ENCODE measurements at regions not wholly inside any gene's neighbourhood (a gene's known extent, or its start where the extent isn't known, plus 50 kb on each side); places are given as distances from the start of the nearest gene placed in this dataset.

DNA sequence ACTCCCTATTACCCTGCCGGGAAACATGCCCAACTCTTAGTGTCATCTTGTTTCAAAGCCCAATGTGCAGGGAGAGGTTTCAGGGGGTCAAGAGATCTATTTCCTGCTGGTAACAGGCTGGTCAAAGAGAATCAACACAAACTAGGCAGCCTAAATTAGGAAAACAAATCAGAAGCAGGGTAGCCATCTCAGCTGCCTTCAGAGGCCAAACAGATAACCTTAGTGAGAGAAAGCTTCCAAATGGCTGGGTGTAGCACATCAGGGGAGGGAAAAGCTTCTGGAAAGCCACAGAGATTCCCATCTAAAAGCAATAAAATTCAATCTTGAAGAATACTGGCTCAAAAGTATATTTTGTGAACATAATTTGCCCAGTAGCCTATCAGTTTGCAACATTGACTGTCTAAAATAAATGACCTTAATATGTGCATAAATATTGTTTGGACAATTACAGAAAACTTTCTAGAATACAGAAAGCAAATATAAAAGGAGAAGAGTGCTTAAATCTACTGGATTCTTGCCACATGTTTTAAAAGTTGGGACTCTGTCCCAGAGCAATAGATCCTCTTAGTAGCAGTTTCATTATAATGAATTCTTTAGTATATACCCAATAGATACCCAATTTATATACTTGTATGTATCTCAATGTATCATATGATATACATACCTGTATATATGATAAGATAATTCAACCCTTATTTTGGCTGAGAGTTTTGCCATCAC lies 371.9 kb upstream of the RARB start:
- no peak for DNase-seq

DNA sequence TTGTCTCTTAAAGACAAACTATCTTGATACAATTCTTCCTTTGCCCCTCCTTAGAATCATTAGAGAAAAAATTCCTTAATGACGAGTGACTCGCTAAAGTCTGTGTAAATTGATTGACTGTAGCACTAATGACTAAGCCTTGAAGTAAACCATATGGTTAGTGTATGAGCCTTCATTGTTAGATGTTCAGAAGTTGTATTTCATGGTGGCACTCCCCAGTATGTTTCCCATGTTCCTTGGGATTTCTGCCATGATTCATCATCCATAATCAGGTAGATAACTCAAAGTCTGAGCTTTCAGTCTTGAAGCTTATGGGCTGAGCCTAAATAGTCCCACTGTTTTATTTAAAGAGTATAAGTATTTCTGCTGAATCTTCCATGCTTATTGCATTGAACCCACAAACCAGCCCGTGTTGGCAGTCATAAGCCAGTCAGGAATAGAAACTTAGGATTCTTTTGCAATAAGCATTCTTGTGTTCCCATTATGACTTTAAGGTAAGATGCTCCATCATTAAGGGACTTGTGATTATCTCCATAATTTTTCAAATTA lies 371.2 kb upstream of the RARB start:
- no peak for DNase-seq

DNA sequence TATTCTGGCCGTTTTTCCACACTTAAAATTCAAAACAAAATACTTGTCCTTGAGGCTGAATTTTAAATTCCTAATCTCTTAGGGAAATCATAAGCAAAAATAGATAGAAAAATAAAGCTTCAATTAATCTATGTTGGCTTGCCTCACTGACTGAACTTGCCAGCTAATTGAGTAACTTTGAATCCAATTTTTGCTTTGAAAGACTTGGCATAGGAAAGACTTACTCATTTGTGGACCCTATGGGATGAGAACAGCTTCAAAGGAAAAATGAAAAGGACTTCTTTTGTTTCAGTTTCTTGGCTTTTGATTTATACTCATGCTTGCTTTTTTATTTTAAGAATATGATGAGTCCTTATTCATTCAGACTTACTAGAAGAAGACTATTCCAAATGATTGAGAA lies 370.7 kb upstream of the RARB start:
- no peak for DNase-seq

DNA sequence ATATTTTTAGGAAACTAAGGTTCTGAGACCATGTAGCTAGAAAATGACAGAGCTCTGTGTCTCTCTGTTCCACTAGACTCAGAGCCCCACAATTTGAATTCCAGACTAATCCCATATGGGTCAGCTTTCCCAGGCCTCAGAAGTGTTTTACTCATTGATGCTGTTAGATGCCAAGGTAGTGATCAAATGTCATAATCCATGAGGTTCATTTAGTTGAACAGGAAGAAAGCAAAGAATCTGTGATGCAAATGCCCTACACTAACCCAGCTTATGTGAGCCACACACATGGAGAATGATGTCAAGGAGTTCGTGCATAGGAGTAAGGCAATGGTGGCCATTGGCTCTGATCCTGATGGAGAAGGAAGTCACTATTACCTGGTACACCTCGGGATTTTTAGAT lies 363.4 kb upstream of the RARB start:
- DNase-seq: no peak

DNA sequence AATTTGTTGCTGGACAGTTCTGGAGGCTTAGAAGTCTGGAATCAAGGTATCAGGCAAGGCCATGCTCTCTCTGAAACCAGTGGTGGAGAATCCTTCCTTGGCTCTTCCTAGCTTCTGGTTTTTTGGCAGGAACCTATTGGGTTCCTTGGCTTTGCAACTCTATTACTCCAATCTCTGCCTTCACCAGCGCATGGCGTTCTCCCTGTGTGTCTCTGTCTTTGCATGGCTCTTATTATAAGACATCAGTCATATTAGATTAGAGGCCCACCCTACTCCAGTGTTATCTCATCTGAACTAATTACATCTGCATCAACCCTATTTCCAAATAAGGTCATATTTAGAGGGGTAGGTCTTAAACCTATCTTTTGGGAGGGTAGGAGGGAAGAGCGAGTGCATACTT lies 358.1 kb upstream of the RARB start:
- no peak for DNase-seq

DNA sequence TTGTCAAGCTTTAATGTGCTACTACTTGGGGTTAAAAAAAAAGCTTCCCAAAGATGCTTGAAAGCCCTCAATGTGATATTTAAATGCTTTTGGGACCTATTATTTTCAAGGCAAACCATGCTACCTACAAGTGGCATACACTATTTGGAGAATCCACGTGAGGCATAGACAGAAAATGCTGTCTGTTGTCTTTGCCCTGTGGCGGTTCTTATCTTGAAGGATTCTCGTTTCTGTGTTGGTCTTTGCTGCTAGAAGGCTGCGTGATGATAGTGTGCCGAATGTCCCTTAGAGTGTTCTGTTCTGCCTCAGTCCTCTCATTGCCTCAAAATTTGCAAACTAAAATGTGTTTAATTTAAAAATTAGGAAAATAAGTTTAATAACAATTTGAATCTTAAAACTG lies 356.2 kb upstream of the RARB start:
- DNase-seq: no peak

DNA sequence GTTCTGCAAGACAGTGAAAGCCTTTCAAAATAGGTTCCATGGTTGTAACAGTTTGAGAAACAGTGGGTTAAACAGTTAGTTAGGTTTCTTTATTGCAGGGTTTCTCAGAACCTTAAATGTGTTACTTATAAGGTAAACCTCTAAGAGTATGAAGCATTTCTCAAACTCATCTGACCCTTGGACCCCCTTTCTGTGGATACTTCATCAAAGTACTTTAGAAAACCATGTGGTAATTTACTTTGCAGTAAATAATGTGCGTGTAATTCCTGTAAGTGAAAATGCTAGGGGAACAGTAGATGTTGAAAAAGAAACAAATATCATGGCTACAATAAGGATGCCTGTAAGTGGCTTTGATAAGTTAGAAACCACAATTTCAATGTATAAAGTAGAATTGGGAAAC lies 354.6 kb upstream of the RARB start:
- DNase-seq: no peak

DNA sequence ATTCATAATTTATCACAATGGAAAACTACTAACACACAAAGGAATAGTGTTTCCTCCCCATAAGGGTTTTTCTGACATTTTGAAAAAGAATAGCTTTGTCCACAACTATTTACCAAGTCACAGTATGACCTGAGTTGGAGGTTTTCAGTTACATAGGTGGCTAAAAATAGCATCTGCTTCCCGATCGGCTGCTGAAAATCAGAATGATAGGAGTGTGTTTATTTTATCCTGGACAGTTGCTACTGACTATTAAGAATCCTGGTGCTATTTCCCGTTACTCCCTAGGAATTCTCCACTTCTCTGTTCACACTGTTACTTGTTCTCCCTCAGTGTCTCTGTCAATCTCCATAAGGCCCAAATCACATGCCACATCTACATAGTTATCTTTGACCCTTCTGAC lies 353.9 kb upstream of the RARB start:
- DNase-seq: no peak

DNA sequence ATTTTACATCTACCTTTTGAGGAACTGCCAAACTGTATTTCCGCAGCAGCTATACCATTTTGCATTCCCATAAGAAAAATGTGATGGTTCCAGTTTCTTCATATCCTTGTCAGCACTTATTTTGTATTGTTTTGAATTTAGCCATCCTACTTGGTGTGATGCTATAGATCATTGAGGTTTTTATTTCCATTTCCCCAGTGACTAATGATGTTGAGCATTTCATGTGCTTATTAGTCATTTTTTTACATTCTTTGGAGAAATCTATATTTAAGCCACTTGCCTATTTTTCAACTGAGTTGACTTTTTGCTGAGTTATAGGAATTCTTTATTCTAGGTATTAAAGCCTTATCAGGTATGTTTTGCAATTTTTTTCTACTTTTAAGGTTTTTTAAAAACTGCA lies 347.6 kb upstream of the RARB start:
- DNase-seq: no peak

DNA sequence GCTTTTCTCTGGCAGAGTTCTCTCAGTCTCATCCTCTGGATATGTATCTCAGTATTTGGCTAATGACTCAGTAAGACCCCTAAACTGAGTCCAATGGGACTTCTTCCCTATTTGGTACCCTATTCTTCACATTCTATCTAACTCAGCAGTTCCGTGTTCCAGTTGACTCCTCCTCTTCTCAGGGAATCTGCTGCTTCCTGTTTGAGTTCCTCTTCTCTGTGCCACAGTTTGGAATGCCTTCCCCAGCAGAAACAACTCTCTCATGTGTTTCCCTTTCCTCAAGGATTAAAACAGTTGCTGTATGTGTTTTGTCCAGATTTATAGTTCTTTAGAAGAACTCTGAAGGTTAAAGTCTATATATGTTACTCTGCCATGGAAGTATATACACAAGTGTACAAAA lies 344.0 kb upstream of the RARB start:
- DNase-seq: no peak

DNA sequence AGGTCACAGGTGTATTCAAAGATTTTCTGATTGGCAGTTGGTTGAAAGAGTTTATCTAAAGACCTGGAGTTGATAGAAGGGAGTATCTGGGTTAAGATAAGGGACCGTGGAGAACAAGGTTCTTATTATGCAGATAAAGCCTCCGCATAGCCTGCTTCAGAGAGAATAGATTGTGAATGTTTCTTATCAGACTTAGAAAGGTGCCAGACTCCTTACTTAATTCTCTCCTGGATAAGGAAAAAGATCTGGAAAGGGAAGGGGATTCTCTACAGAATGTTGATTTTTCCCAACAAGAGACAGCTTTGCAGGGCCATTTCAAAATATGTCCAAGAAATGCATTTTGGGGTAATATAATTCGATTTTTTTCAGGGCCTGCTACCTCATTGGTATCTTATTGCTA lies 341.3 kb upstream of the RARB start:
- DNase-seq: no peak

DNA sequence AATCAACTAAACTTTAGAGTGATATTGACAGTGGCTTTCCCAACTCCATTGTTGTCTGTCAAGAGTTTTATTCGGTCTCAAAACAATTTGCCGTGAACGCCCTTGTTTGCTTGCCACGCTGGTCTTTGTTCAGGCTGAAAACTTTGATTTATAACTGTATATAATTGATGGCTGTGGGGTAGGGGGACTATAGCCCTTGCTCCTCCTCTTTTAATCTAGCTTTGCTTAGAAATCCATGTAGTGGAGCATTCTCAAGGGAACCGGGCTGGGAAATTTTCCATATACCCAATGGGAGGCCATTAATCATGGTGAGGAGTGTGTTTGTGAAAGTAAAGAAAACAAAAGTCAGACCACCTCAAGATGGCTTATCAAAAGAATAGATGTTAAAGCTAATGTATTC lies 339.8 kb upstream of the RARB start:
- DNase-seq: no peak

DNA sequence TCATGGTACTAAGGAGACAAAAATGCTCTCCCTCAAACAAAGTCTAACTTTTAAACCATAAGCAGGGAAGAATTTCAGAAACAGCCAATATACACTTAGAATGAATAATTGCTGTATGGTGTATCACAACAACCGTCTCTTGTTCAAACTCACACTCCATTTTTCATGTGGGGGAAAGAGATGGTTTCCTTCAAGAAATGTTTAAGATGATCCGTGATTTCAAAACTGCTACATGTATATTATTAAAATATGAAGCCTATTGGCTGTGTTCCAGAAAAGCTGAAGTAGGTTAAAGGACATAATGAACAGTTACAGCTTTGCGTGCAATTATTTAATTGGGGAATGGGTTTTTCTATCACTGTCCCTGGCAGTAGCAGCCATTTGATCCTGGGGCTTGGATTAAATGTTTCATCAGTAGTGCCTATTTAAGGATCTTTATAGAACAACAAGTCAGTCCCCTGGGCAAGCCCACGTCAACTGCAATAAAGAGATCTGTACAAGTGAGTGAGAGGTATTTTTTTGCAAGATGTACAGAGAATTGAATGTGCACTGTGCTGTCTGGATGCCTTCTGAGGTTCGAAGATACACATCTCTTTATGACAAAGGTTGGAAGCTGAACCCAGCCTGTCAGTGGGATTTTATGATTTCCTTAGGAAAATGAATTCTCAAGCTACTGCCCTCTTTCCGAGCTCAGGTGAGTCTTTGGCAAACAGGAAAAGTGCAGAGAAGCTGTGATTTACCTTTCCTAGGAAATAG lies 337.2 kb upstream of the RARB start:
- no peak for DNase-seq

DNA sequence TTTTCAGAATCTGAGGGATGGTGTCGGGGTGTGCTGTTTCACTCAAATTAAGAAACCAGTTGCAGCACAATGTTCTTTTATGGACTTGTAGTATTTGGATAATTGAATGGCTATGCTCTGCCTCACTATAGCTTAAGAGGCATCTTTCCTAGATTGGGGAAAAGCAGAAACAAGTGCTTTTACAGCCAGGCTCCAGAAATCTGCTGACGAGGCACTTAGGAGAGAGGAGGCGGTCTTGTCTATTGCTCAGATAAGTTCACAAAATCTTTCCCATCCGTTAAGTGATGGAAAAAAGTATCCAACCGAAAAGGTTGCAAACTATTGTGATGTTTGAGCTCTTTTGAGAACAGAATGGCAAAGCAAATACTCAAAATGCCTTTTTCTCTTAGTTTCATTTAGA lies 336.1 kb upstream of the RARB start:
- no peak for DNase-seq

DNA sequence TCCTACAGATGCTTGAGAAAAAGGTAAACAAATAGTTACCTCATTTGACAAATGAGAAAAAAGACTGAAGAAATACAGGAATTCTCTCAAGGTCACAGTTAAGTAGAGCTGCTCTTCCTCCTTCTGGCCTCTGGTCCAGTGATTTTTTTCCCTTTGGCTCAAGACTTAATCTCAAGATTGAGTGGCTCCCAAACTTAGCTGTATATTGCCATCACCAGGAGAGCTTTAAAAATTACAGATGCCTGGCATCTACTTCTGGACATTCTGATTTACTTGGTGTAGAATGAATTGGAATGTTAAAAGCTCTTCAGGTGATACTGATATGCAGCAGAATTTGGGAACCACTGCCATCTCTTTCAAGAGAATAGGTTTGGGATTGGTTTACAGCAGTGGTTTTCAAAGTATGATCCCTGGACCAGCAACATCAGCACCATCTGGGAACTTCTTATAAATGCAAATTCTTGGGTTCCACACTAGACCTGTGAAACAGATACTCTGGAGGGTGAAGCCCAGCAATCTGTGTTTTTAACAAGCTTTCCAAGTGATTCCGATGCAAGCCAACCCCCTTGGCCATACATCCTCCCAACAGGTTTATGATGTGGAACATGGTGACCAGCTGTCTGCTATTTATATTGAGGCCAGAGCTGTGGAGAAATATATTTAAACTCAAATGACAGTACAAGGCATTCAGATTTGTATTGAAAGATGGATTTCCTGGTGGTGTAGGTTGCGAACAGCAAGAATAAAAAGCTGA lies 333.0 kb upstream of the RARB start:
- DNase-seq: no peak

DNA sequence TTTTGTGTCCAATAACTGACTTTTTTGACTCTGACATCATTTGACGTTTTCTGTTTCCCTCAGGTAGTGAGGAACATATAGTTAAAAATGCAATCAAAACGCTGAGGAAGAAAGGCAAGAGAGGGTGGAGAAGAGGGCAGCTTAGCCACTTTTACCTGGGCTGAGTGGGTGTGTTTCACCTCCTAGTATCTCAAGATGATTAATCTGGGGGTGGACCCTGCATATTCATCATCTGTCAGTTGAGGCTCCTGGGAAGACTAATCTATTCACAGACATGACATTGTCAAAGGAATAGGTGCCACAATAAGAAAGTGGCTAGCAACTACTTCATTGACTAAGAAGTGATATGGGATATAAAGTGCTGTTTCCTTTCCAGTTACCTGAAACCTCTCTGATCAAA lies 331.5 kb upstream of the RARB start:
- DNase-seq: no peak

DNA sequence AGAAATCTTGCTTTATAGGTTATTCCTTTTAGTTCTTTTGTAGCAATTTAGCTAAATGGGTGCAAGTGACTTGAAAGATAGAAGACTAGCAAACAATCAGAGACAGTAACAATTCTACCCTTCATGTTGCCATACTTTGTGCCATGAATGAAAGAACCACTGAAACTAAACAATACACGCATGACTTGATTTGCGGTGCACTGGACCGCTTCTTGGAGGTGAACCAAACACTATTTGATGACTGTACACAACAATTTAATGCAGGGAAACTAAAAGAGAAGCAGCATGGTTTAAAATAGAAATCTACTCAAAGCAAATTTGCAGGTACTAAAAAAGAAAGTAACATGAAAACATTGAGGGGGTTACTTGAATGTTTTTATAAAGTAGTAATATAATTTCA lies 331.0 kb upstream of the RARB start:
- DNase-seq: no peak

DNA sequence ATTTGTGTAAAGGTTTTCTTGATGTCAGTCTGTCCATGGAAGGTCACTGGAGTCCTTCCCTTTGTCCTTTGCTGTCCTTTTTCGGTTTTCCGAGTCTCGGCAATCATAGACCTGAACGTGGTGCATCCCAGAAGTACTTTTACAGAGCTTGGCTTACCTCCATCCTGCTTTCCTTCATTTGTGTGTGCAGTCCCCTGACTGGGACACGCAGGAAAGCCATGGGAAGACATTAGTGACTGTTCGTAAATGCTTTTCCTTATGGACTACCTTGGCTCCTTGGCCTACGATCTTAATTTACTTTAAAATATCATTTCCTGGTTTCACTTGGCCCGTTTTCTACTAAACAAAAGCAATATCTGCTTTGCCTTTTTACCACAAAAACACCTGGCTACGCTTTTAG lies 328.4 kb upstream of the RARB start:
- no peak for DNase-seq

DNA sequence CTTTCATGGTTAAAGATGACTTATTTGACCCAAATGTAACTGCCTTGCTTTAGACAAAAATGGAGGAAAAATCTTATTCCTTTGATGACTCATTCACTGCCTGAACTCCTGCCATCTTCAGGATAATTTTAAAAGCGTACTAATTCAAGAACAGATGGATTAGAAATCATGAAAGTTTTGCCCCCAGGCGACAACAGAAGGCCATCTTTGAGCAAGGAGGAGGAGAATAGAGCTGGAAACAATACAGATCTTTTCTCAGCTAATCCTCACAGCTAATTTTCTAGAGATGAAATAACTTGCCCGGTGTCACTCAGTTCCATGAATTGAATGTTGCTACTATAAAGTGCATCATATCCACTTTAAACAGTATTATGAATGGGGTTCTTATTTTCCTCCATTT lies 324.7 kb upstream of the RARB start:
- DNase-seq: no peak

DNA sequence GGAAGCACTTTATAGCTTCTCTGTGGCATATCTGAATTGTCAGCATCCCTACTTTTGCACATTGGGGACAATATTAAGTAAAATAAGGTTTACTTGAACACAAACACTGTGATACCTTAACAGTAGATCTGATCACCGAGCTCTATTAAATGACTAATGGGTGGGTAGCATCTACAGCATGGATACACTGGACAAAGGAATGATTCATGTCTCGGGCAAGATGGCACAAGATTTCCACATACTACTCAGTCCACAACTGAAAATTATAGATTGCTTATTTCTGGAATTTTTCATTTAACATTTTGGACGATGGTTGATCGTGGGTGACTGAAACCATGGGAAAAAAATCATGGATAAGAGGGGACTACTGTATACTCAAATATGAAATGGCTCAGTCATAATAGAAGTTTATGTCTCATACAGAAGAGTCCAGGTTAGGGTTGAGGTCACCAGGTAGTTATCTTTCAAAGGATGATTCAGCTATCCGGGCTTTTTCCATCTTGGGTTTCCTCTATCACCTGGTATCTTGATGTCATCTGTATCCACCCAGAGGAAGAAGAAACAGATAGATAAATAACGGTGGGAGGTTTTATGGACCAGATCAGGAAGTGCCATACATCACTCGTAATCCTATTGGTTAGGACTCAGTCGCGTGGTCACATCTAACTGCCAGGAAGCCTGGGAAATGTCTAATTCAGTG lies 320.0 kb upstream of the RARB start:
- no peak for DNase-seq

DNA sequence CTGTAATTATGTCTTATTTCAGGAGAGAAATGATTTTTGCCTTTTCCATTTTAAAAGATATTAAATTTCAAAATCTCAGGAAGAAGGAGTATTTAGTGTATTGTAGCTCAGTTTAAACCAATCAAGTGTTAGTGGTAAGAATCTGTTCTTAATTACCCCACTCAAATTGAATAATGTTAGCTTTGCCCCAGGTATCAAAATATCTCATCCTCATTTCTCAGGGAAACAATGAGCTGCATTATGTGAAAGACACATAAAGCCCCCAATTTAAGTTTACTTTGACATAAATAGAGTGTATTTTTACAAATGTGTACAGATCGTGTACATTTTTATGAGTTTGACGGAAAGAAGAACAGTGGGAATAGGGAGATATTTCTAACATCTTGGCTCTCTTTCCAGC lies 317.4 kb upstream of the RARB start:
- no peak for DNase-seq

DNA sequence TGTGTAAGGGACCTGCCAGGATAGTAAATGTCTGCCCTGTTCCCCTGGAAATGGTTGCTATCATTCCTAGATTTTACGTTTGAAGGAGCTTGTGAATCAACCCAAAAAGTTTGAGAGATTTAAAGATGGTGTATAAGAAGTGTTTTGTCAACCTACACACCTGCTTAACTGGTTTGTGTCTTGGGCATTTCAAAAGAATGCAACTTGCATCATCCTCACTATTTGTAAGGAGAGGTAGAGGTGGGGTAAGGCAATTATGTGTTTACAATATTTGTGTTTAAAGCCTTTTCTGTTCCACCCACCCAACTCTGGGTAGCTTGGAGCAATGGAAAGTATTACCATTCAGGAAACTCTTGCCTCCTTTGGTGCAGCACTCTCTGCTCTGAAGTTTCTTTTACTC lies 314.2 kb upstream of the RARB start:
- no peak for DNase-seq

DNA sequence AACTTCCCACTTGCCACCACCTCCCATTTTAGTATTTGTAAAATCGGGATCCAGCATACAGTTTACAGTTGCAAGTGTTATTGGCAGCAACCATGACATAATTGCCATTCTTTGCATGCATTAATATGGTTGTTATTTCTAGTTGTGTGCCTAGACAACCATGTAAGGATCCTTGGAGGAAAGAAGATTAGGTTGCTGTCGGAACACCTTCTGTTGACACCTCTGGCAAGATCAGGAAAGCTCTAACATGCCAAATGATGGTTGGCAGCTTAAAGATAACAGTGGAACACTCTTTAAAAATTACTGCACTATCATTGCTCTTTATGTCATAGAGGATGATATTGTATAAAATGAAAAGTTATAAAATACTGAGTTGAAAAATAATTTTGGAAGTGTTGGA lies 313.5 kb upstream of the RARB start:
- DNase-seq: no peak

Measured in T-helper 2 cell (primary cell).